ENCODE measurements at regions not wholly inside any gene's neighbourhood (a gene's known extent, or its start where the extent isn't known, plus 50 kb on each side); places are given as distances from the start of the nearest gene placed in this dataset.
"Not testable (repeated sequence)": the region's sequence is repeated elsewhere in the genome, so short reads cannot be mapped to it uniquely, and the experiment has no call there.

DNA sequence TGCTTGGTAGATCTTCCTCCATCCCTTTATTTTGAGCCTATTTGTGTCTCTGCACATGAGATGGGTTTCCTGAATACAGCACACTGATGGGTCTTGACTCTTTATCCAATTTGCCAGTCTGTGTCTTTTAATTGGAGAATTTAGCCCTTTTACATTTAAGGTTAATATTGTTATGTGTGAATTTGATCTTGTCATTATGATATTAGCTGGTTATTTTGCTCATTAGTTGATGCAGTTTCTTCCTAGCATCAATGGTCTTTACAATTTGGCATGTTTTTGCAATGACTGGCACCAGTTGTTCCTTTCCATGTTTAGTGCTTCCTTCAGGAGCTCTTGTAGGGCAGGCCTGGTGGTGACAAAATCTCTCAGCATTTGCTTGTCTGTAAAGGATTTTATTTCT, 72.4 kb downstream of the HNRNPD start:
- H3K27me3 ChIP-seq (ENCODE audit: insufficient read depth, low read length); H3K4me1 ChIP-seq (ENCODE audit: insufficient read depth, low read length, severe bottlenecking); H3K27ac ChIP-seq (ENCODE audit: low read depth, low read length, poor library complexity, severe bottlenecking); H2AFZ ChIP-seq (ENCODE audit: low read length); H3F3A ChIP-seq (ENCODE audit: insufficient read depth, low read length); H3K9me2 ChIP-seq (ENCODE audit: low read depth, low read length); H3K79me2 ChIP-seq (ENCODE audit: insufficient read depth, low read length); H3K9me3 ChIP-seq (ENCODE audit: low read length); H3K4me3 ChIP-seq (ENCODE audit: low read depth, low read length, poor library complexity, severe bottlenecking); H4K20me1 ChIP-seq (ENCODE audit: insufficient read depth, low read length); H3K36me3 ChIP-seq (ENCODE audit: insufficient read depth, low read length); H3K9ac ChIP-seq (ENCODE audit: low read length); H3K4me2 ChIP-seq (ENCODE audit: low read length): not testable (repeated sequence)

DNA sequence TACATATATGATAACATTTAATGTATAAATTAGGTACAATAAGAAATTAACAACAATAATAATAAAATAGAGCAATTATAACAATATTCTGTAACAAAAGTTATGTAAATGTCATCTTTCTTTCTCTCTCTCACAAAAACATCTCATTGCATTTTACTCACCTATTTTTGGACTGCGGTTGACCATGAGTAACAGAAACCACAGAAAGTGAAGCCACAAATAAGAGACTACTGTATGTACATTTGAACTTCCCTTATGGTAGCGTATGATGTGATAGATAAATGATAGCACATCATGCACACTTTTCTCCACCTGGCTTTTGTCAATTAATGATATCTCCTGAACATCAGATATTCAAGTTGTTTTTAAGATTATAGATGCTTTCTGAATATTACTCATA, 80.5 kb downstream of the HNRNPD start:
- Histone ChIP-seq H3K9me2 (ENCODE audit: low read depth, low read length) (no peaks in the 10 kb centered on the region), H2AFZ (ENCODE audit: low read length) (no peak overlapping the region), H3K36me3 (ENCODE audit: insufficient read depth, low read length) (no peaks in the 10 kb centered on the region), H3K9ac (ENCODE audit: low read length) (no peak overlapping the region), H3K79me2 (ENCODE audit: insufficient read depth, low read length) (no peaks in the 10 kb centered on the region), H3F3A (ENCODE audit: insufficient read depth, low read length) (no peaks in the 10 kb centered on the region), H4K20me1 (ENCODE audit: insufficient read depth, low read length) (no peaks in the 10 kb centered on the region), H3K27me3 (ENCODE audit: insufficient read depth, low read length) (no peaks in the 10 kb centered on the region), H3K27ac (ENCODE audit: low read depth, low read length, poor library complexity, severe bottlenecking) (no peak overlapping the region), H3K4me3 (ENCODE audit: low read depth, low read length, poor library complexity, severe bottlenecking) (no peak overlapping the region), H3K4me1 (ENCODE audit: insufficient read depth, low read length, severe bottlenecking) (peaks cover 17% of the 10 kb centered on the region), H3K9me3 (ENCODE audit: low read length) (no peaks in the 10 kb centered on the region), H3K4me2 (ENCODE audit: low read length) (no peak overlapping the region)
- TF ChIP-seq EZH2 (IDR thresholded peaks at IDR 0.05; ENCODE audit: borderline replicate concordance, low read length), result no peak
- TF ChIP-seq, protein P1, sequence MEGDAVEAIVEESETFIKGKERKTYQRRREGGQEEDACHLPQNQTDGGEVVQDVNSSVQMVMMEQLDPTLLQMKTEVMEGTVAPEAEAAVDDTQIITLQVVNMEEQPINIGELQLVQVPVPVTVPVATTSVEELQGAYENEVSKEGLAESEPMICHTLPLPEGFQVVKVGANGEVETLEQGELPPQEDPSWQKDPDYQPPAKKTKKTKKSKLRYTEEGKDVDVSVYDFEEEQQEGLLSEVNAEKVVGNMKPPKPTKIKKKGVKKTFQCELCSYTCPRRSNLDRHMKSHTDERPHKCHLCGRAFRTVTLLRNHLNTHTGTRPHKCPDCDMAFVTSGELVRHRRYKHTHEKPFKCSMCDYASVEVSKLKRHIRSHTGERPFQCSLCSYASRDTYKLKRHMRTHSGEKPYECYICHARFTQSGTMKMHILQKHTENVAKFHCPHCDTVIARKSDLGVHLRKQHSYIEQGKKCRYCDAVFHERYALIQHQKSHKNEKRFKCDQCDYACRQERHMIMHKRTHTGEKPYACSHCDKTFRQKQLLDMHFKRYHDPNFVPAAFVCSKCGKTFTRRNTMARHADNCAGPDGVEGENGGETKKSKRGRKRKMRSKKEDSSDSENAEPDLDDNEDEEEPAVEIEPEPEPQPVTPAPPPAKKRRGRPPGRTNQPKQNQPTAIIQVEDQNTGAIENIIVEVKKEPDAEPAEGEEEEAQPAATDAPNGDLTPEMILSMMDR (IDR thresholded peaks at IDR 0.05; ENCODE audit: low read length), result no peak

DNA sequence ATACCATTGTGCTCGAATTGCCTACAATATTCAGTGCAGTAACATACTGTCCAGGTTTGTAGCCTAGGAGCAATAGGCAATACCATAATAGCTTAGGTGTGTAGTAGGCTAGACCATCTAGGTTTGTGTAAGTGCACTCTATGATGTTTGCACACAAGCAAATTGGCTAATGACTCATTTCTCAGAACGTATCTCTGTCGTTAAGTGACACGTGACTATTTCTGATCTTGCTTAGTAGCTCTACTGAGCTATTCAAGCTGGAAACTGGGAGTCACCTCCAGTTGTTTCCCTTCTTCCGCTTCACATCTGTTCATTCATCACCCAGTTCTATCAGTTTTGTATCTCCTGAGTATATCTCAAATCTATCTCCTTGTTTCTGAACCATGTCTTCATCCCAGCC, 86.1 kb downstream of the HNRNPD start:
- Histone ChIP-seq H3K4me3 (ENCODE audit: low read depth, low read length, poor library complexity, severe bottlenecking) (no peak overlapping the region), H3K9ac (ENCODE audit: low read length) (no peak overlapping the region), H3K36me3 (ENCODE audit: insufficient read depth, low read length) (no peaks in the 10 kb centered on the region), H3K4me1 (ENCODE audit: insufficient read depth, low read length, severe bottlenecking) (peaks cover 14% of the 10 kb centered on the region), H3K27ac (ENCODE audit: low read depth, low read length, poor library complexity, severe bottlenecking) (no peak overlapping the region), H3F3A (ENCODE audit: insufficient read depth, low read length) (no peaks in the 10 kb centered on the region), H2AFZ (ENCODE audit: low read length) (no peak overlapping the region), H4K20me1 (ENCODE audit: insufficient read depth, low read length) (no peaks in the 10 kb centered on the region), H3K9me3 (ENCODE audit: low read length) (no peaks in the 10 kb centered on the region), H3K79me2 (ENCODE audit: insufficient read depth, low read length) (no peaks in the 10 kb centered on the region), H3K4me2 (ENCODE audit: low read length) (no peak overlapping the region), H3K9me2 (ENCODE audit: low read depth, low read length) (no peaks in the 10 kb centered on the region), H3K27me3 (ENCODE audit: insufficient read depth, low read length) (no peaks in the 10 kb centered on the region)
- TF ChIP-seq EZH2 (IDR thresholded peaks at IDR 0.05; ENCODE audit: borderline replicate concordance, low read length), result no peak
- TF ChIP-seq, protein P1 (IDR thresholded peaks at IDR 0.05; ENCODE audit: low read length), result no peak

All from OCI-LY1 (cell line).